GM21515 (cell line): ENCODE measurements at regions not wholly inside any gene's neighbourhood (a gene's known extent, or its start where the extent isn't known, plus 50 kb on each side); places are given as distances from the start of the nearest gene placed in this dataset.

ENCODE experiments used
- ATAC-seq: cut with Tn5 transposase; IDR thresholded peaks from one replicate; pipeline ENCODE4 v1.9.1; 2021; ENCODE audit not compliant: unreplicated experiment

- no peak for ATAC-seq
Observed at GRCh38 chr11:109745996-109746625, 324.1 kb downstream of the C11orf87 start.

GRCh38 chr11:109747839-109748238, 325.8 kb downstream of the C11orf87 start:
- ATAC-seq, result no peak

- ATAC-seq, result no peak
Observed at GRCh38 chr11:109749476-109749875, 327.5 kb downstream of the C11orf87 start.

GRCh38 chr11:109750964-109751363, 329.0 kb downstream of the C11orf87 start:
- ATAC-seq, result no peak

GRCh38 chr11:109752212-109752825, 330.3 kb downstream of the C11orf87 start:
- no peak for ATAC-seq

GRCh38 chr11:109756521-109756920, 334.5 kb downstream of the C11orf87 start:
- ATAC-seq, result no peak

- no peak for ATAC-seq
Observed at GRCh38 chr11:109756951-109757350, 335.0 kb downstream of the C11orf87 start.

- ATAC-seq, result no peak
Observed at GRCh38 chr11:109762546-109762945, 330.6 kb upstream of the ZC3H12C start.

- no peak for ATAC-seq
Observed at GRCh38 chr11:109765709-109766311, 327.4 kb upstream of the ZC3H12C start.

GRCh38 chr11:109769858-109770257, 323.3 kb upstream of the ZC3H12C start:
- ATAC-seq, result no peak

- no peak for ATAC-seq
Observed at GRCh38 chr11:109770323-109770722, 322.9 kb upstream of the ZC3H12C start.

GRCh38 chr11:109772892-109773291, 320.3 kb upstream of the ZC3H12C start:
- ATAC-seq, result no peak

- no peak for ATAC-seq
Observed at GRCh38 chr11:109775686-109776085, 317.5 kb upstream of the ZC3H12C start.

GRCh38 chr11:109783014-109783413, 310.2 kb upstream of the ZC3H12C start:
- ATAC-seq, result no peak

- peak; percentile 92 for ATAC-seq
Observed at GRCh38 chr11:109783840-109784239, 309.4 kb upstream of the ZC3H12C start.

- no peak for ATAC-seq
Observed at GRCh38 chr11:109784536-109784935, 308.7 kb upstream of the ZC3H12C start.

- no peak for ATAC-seq
Observed at GRCh38 chr11:109785198-109785597, 308.0 kb upstream of the ZC3H12C start.

- ATAC-seq, result no peak
Observed at GRCh38 chr11:109785714-109786113, 307.5 kb upstream of the ZC3H12C start.

GRCh38 chr11:109788948-109789490, 304.2 kb upstream of the ZC3H12C start:
- ATAC-seq, result no peak

- no peak for ATAC-seq
Observed at GRCh38 chr11:109789901-109790300, 303.3 kb upstream of the ZC3H12C start.

GRCh38 chr11:109791337-109791736, 301.9 kb upstream of the ZC3H12C start:
- no peak for ATAC-seq

GRCh38 chr11:109794501-109794900, 298.7 kb upstream of the ZC3H12C start:
- ATAC-seq, result no peak
